ENCODE measurements at regions not wholly inside any gene's neighbourhood (a gene's known extent, or its start where the extent isn't known, plus 50 kb on each side); places are given as distances from the start of the nearest gene placed in this dataset.

DNA sequence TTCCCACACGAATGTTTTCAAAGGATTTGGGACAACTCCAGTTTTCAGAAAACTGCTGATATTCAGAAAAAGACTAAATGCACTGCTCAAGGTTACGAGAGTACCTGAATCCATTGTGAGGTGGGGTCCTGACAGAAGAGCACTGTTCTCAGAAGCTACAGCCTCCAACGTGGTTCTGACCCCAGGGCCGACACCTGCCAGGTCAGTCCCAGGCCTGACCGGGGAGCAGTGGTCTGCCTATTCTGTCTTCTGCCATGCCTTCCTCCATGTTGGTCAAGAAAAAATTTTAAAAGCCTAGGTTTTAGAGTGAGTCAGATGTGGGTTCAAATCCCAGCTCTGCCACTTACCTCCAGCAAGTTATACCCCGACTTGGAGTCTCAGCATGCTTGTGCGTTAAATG is 212.3 kb downstream of the BCL11A start:
- TF ChIP-seq, protein P1, sequence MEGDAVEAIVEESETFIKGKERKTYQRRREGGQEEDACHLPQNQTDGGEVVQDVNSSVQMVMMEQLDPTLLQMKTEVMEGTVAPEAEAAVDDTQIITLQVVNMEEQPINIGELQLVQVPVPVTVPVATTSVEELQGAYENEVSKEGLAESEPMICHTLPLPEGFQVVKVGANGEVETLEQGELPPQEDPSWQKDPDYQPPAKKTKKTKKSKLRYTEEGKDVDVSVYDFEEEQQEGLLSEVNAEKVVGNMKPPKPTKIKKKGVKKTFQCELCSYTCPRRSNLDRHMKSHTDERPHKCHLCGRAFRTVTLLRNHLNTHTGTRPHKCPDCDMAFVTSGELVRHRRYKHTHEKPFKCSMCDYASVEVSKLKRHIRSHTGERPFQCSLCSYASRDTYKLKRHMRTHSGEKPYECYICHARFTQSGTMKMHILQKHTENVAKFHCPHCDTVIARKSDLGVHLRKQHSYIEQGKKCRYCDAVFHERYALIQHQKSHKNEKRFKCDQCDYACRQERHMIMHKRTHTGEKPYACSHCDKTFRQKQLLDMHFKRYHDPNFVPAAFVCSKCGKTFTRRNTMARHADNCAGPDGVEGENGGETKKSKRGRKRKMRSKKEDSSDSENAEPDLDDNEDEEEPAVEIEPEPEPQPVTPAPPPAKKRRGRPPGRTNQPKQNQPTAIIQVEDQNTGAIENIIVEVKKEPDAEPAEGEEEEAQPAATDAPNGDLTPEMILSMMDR (IDR thresholded peaks at IDR 0.05; ENCODE audit: low read length) = no peak
- no peak for TF ChIP-seq EZH2phosphoT487 (IDR thresholded peaks at IDR 0.05; ENCODE audit: low read length)

All from MM.1S (cell line).